ENCODE measurements at regions not wholly inside any gene's neighbourhood (a gene's known extent, or its start where the extent isn't known, plus 50 kb on each side); places are given as distances from the start of the nearest gene placed in this dataset.

DNA sequence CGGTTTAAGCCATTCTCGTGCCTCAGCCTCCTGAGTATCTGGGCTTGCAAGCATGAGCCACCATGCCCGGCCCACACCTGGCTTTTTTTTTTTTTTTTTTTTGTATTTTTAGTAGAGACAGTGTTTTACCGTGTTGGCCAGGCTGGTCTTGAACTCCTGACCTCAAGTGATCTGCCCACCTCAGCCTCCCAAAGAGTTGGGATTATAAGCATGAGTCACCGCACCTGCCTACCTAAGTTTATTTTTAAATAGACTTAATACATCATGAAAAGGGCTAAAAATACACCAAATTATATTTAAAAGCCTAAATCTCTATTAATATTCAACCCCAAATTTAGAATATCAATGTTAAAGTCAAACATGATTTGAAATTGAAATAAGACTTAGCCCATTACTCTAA, 250.8 kb upstream of the MC4R start:
- no CpG with 5 or more reads among the region's 5 CpGs for WGBS, 2 experiments (ENCODE audit: extremely low coverage in 2 of 2, insufficient read length in 1 of 2)

More for the DNA sequence above, 250.8 kb upstream of the MC4R start:
- Histone ChIP-seq H3K9ac (ENCODE audit: low read depth, low read length) (no peak overlapping the region), H3K27ac (ENCODE audit: insufficient read depth, low read length) (no peak overlapping the region), H3K56ac (ENCODE audit: extremely low read depth, insufficient read depth, low read length) (no peak overlapping the region), H3K23ac (ENCODE audit: low read depth, low read length) (no peak overlapping the region), H2BK120ac (ENCODE audit: low read depth, low read length) (no peak overlapping the region), H3K4me2 (ENCODE audit: low read depth, low read length) (no peak overlapping the region), H4K91ac (ENCODE audit: insufficient read depth, low read depth, low read length) (no peak overlapping the region), H2AK5ac (ENCODE audit: low read depth, low read length) (no peak overlapping the region), H3K79me1 (ENCODE audit: low read depth in 1 of 2, low read length in 2 of 2) (no peaks in the 10 kb centered on the region), H3K14ac (replicated peaks; ENCODE audit: low read depth, low read length) (no peak overlapping the region), H2BK5ac (ENCODE audit: low read depth, low read length, poor library complexity, severe bottlenecking) (no peak overlapping the region), H2AFZ (replicated peaks; ENCODE audit: low read length, poor library complexity) (no peak overlapping the region), H2BK15ac (ENCODE audit: low read depth, low read length) (no peak overlapping the region), H3K27me3 (ENCODE audit: control insufficient read depth, insufficient read depth, low read length) (no peaks in the 10 kb centered on the region), H2AK9ac (replicated peaks; ENCODE audit: low read depth, low read length, poor library complexity) (no peak overlapping the region), H2BK20ac (ENCODE audit: low read depth, low read length) (no peak overlapping the region), H3K9me1 (ENCODE audit: insufficient read depth, low read length) (no peaks in the 10 kb centered on the region), H3K36me3 (ENCODE audit: control insufficient read depth, insufficient read depth, low read length) (no peaks in the 10 kb centered on the region), H4K20me1 (ENCODE audit: insufficient read depth, low read length) (no peaks in the 10 kb centered on the region), H3K4me3 (ENCODE audit: insufficient read depth, low read depth, low read length) (no peak overlapping the region), H3K9me3 (ENCODE audit: control insufficient read depth, insufficient read depth, low read length) (no peaks in the 10 kb centered on the region), H3K4ac (ENCODE audit: low read depth, low read length) (no peak overlapping the region), H4K8ac (ENCODE audit: low read depth in 2 of 2, low read length in 2 of 2) (no peak overlapping the region), H4K5ac (ENCODE audit: low read depth, low read length) (no peak overlapping the region), H3K18ac (ENCODE audit: low read depth, low read length) (no peak overlapping the region), H3K4me1 (ENCODE audit: control insufficient read depth, insufficient read depth, low read length) (no peaks in the 10 kb centered on the region)
- DNase-seq (no peak), ATAC-seq (ENCODE audit: low read depth) (no peak)
- intact Hi-C loops (cut with micrococcal nuclease) (no loop called here), dilution Hi-C loops (cut with HindIII; ENCODE audit: low sequenced_read_pairs, unreplicated experiment) (no loop called here), in situ Hi-C loops (cut with MboI; ENCODE audit: low sequenced_read_pairs) (no loop called here)
- ChIA-PET POLR2A (ENCODE audit: unreplicated experiment) (no interaction called here), CTCF (no interaction called here)
- BruUV-seq (replicated peaks) = no TSS peak
- TF ChIP-seq RFX5 (IDR thresholded peaks at IDR 0.05; ENCODE audit: low read depth, low read length) = no peak
- no peak for TF ChIP-seq FOS (IDR thresholded peaks at IDR 0.05; ENCODE audit: low read depth, low read length)
- no peak for TF ChIP-seq NFE2L2 (IDR thresholded peaks at IDR 0.05; ENCODE audit: low read depth, low read length)
- no peak for TF ChIP-seq MAFK (IDR thresholded peaks at IDR 0.05; ENCODE audit: low read depth, low read length)
- TF ChIP-seq, protein P1, sequence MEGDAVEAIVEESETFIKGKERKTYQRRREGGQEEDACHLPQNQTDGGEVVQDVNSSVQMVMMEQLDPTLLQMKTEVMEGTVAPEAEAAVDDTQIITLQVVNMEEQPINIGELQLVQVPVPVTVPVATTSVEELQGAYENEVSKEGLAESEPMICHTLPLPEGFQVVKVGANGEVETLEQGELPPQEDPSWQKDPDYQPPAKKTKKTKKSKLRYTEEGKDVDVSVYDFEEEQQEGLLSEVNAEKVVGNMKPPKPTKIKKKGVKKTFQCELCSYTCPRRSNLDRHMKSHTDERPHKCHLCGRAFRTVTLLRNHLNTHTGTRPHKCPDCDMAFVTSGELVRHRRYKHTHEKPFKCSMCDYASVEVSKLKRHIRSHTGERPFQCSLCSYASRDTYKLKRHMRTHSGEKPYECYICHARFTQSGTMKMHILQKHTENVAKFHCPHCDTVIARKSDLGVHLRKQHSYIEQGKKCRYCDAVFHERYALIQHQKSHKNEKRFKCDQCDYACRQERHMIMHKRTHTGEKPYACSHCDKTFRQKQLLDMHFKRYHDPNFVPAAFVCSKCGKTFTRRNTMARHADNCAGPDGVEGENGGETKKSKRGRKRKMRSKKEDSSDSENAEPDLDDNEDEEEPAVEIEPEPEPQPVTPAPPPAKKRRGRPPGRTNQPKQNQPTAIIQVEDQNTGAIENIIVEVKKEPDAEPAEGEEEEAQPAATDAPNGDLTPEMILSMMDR (conservative IDR thresholded peaks at IDR 0.05; ENCODE audit: low read depth, low read length) = no peak
- TF ChIP-seq MXI1 (IDR thresholded peaks at IDR 0.05; ENCODE audit: borderline replicate concordance, low read depth, low read length) = no peak
- no peak for TF ChIP-seq RAD21 (IDR thresholded peaks at IDR 0.05; ENCODE audit: low read length)
- no peak for TF ChIP-seq RCOR1 (IDR thresholded peaks at IDR 0.05; ENCODE audit: insufficient replicate concordance, low read length)
- no peak for TF ChIP-seq SMC3 (IDR thresholded peaks at IDR 0.05; ENCODE audit: low read depth, low read length)
- no peak for TF ChIP-seq USF2 (IDR thresholded peaks at IDR 0.05; ENCODE audit: low read depth, low read length)
- TF ChIP-seq CEBPB (IDR thresholded peaks at IDR 0.05; ENCODE audit: low read depth, low read length) = no peak

Measured in IMR-90 (cell line).